Superior temporal gyrus (tissue), 1 donor: ENCODE measurements at regions not wholly inside any gene's neighbourhood (a gene's known extent, or its start where the extent isn't known, plus 50 kb on each side); places are given as distances from the start of the nearest gene placed in this dataset.
"Not testable (repeated sequence)": the region's sequence is repeated elsewhere in the genome, so short reads cannot be mapped to it uniquely, and the experiment has no call there.

ENCODE experiments used
- DNase-seq: peaks from one replicate; pipeline ENCODE4 v3.0.0-alpha.2; 2016; ENCODE audit errors: extremely low spot score

DNA sequence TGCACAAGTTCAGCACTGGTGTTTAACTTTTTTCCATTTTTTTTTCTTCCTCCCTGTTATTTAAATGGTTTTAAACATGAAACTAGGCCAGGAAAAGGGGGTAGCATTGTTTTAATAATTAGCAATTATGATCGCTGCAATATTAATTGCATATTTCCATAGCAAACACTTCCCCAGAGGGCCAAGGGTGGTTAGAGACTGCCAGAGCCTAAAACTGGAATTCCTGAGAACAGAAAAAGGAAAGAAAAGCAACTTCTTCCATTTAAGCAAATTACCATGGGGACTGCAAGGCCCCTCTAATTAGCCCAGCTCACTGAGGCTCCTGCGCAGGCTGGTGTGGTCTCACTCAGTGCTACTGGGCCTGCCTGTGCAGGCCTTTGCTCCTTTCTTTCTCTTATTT is 201.5 kb downstream of the SMAD2 start:
- no peak for DNase-seq

- no peak for DNase-seq
These were observed 203.1 kb downstream of the SMAD2 start for GRCh38 chr18:47727409-47727808.

DNA sequence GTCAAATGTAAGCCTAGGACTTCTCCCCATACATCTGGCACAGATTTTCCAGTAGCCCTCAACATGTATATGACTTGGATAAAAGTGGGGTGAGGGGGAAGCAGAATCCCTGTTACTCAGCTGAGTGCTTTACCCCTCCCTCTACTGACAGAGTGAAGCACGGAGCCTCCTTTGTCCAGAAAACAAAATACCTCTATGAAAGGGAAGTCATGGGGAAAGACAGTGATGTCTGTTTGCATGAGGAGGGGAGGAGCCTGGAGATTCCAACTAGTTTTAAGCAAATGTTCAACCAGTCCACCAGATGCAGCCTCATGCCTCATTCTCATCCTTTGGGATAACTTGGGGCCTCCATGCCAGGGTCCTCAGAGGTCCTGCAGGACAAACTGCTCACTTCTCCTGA is 203.9 kb downstream of the SMAD2 start:
- no peak for DNase-seq

GRCh38 chr18:47725656-47726055 is 204.8 kb downstream of the SMAD2 start:
- DNase-seq, result no peak

- DNase-seq, result no peak
These were observed 206.1 kb downstream of the SMAD2 start for GRCh38 chr18:47724186-47724975.

DNA sequence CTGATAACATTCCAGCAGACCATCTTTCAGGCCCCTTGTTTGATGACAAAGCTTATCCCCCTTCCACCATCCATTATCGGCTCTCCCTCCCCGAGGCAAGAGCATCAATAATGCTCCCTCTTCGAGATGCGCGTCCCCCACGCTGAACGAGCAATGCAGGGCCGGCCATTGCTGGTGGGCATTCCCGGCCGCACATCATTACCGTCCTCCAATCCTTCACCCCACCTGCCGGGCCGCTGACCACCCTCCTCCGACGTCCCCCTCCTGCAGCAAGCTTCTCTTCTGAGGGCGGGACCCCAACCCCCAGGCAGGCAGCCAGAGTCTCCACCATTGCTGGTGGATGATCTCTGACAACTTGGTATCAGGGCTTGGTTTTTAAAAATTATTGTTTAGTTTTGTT is 208.6 kb downstream of the SMAD2 start:
- DNase-seq, result no peak

GRCh38 chr18:47720741-47721140 is 209.7 kb downstream of the SMAD2 start:
- DNase-seq, result no peak

- DNase-seq, result no peak
These were observed 211.2 kb downstream of the SMAD2 start for GRCh38 chr18:47719096-47719780.

GRCh38 chr18:47718646-47719045 is 211.8 kb downstream of the SMAD2 start:
- DNase-seq, result no peak

- DNase-seq, result no peak
These were observed 213.2 kb downstream of the SMAD2 start for GRCh38 chr18:47717257-47717656.

DNA sequence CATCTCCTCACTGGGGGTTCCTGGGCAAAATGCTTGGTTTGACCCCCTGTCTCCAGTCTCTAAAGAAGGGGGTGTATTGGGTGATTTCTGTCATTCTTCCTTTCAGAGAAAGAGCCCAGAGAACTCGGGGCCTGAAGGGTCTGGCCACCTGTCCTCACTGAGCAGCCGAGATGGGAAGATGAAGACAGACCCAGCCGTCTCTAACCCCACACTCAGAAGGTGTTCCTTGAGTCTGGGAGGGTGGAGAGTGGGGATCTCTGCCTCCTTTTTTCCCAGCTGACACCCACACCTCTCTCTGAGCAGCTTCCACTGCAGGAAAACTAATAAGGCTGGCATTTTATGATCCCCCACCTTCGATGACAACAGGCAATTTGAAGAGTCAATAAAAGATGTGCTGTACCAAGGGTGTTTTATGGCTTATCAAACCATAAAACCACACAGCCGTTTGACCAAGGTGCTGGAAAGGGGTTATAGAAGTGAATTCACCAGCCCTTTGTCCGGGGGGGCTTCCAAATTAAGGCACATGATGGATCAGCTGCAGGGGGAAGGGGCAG is 213.8 kb downstream of the SMAD2 start:
- DNase-seq, result no peak

GRCh38 chr18:47710451-47710850 is 220.0 kb downstream of the SMAD2 start:
- no peak for DNase-seq

DNA sequence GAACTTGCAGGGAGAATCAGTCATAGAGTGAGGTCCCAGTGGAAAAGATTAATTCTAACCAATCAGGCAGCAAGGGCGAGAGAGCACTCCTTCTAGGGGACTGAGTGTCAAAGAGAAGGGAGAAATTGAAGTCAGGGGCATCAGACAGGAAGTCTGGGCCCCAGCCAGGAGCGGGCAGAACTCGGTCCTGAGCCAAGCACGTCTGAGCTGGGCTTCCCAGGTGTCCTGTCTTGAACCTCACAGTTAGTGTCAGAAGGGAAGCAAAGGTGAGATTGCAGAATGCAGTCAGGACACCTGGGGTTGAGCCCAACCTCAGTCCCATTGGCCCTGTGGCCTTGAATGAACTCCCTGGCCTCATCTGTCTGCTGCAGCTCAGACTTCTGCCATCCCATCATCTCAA is 220.9 kb downstream of the SMAD2 start:
- no peak for DNase-seq

DNA sequence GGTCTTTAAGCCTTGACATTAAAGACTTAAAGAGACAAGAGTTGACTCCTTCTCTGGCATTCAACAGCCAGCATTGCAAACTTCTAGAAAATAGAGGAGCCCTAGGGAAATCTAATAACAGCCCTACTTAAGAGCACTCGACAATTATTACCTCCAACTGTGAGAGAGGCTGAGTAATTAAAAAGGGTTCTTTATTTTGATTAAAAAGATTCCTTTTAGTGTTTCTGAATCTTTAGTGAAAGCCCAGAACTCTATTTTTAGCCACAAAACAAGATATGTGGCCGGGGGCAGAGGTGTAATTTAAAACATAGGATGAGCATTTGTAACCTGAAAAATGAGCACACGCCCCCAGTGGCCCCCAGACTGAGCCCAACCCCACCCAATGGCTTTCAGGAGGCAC is 222.3 kb downstream of the SMAD2 start:
- no peak for DNase-seq

DNA sequence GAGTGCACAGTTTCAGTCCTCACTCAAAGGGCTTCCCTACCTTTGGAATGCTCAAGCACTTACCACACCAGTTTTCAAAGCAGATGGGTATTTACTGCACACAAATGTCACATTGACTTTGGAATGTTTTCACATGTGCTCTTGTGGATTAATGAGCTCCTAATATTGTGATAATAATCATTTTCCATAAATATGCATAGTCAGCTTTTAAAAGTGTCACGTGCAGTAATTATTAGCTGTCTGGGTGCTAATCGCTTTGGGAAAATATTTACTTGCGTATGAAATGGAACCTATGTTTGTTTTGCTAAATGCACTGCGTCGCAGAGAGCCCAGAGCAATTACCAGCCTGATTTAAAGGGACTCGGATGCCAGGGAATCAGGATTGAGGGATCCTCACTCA is 229.3 kb downstream of the SMAD2 start:
- DNase-seq, result no peak

- no peak for DNase-seq
These were observed 233.6 kb downstream of the SMAD2 start for GRCh38 chr18:47696870-47697269.

GRCh38 chr18:47691611-47692010 is 238.8 kb downstream of the SMAD2 start:
- no peak for DNase-seq

DNA sequence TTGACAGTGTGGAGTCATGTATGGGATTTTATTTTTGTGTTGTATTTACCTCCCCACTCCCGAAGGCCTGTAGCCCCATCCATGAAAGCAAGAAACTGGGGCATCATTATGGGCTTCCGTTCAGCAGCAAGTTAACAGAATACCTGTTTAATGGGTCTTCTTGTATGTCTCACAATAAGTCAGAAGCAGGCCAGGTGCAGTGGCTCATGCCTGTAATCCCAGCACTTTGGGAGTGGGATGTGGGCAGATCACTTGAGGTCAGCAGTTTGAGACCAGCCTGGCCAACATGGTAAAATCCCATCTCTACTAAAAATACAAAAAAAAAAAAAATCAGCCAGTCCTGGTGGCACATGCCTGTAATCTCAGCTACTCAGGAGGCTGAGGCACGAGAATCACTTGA is 239.7 kb downstream of the SMAD2 start:
- not testable (repeated sequence) for DNase-seq

DNA sequence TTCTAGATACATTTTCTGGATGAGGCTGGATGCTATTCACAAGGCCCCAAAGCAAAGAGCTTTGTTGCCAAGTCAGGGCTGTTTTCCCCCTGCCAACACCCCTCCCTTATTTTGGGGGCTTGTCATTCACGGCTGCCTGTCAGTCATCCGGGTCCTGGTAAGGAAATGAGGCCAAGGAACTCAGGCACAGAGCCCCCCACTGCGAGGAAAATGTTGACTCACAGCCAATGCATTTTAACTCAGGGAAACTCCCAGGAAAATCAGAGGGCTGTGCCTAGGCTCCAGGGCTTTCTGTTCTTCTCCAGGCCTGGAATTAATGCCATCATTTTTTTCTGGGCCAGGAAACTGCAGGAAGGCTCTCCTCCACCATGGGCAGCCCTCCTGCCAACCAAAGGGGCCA is 241.1 kb downstream of the SMAD2 start:
- no peak for DNase-seq

DNA sequence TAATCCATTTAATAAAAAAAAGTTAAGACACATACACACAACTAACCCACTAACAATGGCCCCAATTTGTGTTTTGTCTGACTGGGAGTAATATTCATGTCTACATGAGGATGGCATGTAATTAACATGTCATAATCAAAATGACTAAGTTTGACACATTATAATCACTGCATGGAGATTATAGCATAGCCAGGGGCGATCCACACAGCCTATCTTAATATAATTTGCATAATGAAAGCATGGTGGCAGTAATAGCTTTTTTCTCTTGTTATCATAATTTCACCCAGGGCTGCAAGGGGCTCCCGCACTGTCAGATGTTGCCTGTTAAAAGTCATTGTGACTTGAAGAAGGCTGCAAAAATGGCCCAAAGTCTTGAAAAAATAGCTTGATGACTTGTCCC is 243.7 kb downstream of the SMAD2 start:
- no peak for DNase-seq

- DNase-seq, result no peak
These were observed 246.7 kb downstream of the SMAD2 start for GRCh38 chr18:47683774-47684173.

DNA sequence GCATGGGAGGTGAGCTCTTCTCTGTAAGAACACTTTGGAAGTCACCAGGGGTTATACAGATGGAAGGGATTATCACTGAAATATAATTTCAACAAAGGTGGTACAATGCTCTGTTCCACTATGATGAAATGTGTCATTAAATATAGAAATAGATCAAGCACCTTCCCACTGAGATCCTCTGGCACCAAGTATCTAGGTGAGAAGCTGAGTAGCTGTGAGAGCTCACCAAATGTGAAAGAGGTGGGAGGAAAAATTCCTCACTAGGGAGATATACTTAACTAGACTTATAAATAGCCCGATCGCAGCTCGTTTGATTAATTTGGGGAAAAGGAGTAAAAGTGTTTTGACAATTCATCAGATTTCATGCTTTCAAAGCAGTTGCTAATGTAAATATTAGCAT is 247.6 kb downstream of the SMAD2 start:
- no peak for DNase-seq

DNA sequence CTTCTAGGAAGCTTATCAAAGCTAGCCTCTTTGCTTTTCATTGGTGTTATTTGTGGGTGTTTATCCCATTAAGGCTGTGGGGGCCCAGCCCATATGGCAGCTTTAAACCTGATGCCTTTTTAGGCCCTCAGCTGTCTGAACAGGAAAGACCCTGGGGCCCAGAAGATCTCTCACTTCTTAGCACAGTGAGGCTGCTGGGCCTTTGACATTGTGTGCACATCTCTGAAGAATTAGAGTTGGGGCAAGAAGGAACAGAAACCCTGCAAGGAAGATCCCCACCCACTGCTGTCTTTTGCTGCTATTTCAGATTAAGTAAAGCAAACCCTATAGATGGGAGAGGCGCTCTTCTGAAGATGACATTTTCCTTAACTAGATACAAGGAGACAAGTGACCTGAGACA is 250.0 kb downstream of the SMAD2 start:
- no peak for DNase-seq
